SK-N-DZ (cell line): ENCODE measurements at regions not wholly inside any gene's neighbourhood (a gene's known extent, or its start where the extent isn't known, plus 50 kb on each side); places are given as distances from the start of the nearest gene placed in this dataset.

Experiments
- DNase-seq: peaks from one replicate; pipeline ENCODE4 v3.0.0-alpha.2; 2015; ENCODE audit warnings: low spot score

DNA sequence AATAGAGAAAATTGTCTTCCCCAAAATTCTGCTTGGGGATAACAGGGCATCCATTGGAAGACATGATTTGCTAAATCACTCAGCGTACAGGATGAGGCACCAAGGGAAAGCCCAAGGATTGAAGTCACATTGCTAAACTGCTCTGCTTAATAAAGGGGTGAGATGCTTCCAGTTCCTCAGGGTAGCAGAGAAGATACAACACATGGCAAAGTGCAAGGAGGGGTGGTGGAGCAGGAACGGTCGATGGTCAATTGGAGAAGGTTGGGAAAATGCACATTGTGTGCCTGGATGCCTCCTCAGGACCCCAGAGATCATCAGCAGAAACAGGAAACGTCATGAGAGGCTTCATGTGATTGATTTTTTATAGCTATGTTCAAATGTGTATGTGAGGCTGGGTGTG is 116.3 kb upstream of the SOX1 start:
- DNase-seq = no peak

- DNase-seq = no peak
These were observed 114.9 kb upstream of the SOX1 start for GRCh38 chr13:111952032-111952431.

- DNase-seq = no peak
These were observed 114.1 kb upstream of the SOX1 start for GRCh38 chr13:111952814-111953213.

DNA sequence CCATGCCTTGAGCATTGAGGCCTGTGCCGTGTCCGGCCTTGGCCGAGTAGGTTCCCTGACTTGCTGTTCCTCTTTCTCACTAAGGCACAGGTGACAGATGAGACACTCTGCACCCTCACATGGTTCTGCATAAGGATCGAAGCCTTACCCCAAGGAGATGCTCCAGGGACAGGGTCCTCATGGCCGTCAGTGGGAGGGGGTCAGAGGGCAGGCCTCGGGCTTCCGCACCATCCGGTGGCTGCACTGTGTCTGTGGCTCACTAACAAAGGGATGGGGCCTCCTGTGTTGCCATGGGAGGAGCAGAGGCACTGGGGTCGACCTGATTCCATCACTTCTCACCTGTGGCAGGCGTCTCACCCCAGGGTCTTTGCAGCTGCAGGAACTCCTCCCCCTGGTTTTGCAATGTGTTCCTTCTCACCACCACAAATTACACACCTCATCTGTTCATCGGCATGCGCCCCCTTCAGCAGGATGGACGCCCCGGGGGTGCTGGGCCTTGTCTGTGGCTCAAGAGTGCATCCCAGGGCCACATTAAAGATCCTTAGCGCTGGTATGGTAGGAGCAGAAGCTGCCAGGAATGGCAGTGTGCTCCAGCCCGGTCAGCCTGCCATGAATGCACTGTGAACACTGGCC is 113.3 kb upstream of the SOX1 start:
- no peak for DNase-seq

GRCh38 chr13:111954661-111955411 is 112.1 kb upstream of the SOX1 start:
- no peak for DNase-seq

DNA sequence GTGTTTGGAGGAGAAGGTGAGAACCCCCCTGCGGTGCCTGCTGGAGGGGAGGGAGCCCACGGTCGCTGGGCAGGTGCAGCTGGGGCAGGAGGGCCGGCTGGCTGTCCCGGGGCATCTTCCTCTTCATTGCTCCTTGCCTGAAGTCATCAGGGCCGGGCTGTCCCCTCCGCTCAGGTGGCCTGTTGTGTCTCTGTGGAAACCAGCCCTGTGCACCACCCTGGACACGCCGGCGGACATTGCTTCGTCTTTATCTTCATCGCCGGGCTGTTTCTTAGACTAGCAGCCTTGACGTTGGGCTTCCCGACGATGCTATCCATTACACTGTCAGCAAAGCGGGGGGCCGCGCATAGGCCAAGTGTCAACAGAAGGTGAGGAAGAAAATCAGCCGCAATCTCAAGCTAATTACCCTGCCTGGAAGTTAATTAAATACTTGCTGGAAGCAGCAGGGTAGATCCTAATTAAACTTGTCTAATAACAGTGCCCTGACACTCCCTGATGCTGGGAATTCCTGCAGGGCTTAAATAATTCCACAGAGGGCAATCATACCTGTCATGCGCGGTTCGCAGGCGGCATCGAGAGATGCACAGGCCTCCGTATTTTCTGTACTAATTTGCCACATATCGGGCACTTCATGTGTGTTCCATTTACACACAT is 111.4 kb upstream of the SOX1 start:
- no peak for DNase-seq

DNA sequence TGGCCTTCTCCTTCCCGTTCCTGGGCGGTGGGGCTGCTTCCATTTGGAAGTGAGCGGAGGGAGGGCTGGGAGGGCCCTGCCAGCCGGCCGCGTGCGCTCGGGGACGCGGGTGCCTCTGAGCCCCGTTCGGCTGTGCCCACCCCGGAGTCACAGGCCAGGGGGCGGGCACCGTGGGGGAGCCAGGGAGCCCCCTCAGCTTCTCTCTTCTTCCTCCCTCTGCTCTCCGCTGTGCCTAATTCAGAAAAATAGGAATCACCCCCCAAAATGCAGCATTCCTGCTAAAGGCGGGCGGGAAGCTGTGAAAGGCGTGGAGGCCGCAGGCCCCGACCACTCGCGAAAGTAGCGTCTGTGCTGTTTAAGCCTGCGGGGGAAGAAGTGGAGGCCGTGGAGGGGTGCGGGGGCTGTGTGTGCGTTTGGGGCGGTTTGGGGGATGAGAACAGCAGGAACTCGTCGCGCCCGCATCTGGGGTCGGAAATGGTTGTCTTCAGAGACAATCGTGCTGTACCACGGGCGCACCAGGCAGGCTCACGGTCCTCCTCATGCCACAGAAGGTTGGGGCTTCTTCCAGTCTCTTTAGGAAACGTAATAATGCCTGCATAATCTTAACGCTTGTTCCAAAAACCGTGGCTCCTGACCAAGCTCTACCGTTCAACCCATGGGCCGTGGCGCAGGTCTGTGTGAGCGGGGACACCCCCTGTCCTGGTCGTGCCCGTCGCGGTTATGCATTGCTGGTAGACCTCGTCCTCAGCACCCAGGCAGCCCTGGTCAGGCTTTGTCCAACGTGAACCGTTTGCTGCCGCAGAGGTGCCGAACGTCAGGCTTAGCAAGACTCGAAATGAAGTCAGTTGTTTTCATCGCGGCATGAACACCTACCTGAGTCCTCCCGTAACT is 110.4 kb upstream of the SOX1 start:
- DNase-seq = no peak

DNA sequence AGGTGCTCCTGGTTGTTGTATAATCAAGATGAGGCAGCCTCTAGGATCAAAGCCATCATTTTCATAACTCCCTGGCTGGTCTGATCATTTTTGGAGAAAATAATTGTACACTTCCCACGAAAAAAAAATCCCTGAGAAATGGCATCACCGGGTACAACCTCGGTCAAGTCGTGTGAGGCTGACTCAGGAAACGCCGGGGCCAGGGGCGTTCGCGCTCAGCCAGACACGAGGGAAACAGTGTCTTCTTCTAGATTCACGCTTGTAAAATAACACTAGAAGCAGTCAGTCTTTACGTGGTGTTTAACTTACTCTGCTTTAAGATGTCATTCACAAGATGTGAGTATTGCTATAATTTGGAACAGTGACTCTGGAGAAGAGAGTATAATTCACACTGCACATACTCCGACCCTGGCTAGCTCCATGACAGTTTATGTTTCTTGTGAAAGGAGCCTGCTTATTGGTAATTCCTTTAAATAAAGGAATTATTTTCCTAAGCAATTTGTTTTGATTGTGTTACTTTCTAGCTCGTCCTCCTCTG is 109.0 kb upstream of the SOX1 start:
- no peak for DNase-seq

DNA sequence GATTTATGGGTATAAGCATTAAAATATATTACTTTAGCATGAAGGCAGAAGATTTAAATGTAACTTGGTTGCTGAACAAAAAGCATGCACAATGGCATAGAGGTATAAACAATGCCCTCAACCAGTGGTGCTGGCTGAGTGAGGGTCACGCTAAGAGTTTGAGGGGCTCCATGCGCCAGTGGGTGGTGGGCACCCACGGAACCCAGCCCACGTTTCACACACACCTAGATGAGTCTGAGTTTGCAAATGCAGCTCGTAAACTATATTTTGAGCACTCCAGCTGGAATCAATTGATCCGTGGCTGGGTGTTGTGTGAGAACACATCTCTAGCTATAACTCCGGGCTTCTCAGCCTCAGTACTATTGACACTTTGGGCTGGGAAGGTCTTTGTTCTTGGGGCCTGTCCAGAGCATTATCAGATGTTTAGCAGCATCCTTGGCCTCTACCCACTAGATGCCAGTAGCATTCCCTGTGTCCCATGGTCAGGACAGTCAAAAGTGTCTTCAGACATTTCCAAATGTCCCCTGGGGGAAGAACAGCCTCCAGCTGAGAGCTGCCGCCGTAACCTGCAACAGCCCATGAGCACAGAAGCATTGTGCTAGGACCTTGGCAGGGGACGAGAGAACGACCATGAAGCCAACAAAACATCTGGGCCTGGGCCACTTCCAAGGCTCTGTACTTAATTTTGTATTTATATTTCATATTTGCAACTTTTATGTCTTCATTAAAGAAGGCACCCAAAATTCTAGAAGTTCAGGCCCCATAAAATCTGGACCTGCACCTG is 108.1 kb upstream of the SOX1 start:
- no peak for DNase-seq

DNA sequence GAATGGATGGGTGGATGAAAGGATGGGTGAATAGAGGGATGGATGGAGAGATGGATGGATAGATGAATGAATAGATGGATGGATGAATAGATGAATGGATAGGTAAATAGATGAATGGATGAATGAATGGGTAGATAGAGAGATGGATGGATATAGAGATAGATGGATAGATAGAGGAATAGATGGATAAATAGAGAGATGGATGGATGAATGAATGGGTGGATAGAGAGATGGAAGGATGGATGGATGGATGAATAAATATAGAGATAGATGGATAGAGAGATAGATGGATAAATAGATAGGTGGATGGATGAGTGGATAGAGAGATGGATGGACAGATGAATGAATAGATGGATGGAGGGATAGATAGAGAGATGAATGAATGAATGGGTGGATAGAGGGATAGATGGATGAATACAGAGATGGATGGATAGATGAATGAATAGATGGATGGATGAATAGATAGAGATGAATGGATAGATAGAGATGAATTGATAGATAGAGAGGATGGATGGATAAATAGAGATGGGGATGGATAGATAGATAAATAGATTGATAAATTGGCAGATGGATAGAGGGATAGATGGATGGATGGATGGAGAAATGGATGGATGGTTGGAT is 106.7 kb upstream of the SOX1 start:
- DNase-seq = no peak

- no peak for DNase-seq
These were observed 105.7 kb upstream of the SOX1 start for GRCh38 chr13:111961236-111961635.

DNA sequence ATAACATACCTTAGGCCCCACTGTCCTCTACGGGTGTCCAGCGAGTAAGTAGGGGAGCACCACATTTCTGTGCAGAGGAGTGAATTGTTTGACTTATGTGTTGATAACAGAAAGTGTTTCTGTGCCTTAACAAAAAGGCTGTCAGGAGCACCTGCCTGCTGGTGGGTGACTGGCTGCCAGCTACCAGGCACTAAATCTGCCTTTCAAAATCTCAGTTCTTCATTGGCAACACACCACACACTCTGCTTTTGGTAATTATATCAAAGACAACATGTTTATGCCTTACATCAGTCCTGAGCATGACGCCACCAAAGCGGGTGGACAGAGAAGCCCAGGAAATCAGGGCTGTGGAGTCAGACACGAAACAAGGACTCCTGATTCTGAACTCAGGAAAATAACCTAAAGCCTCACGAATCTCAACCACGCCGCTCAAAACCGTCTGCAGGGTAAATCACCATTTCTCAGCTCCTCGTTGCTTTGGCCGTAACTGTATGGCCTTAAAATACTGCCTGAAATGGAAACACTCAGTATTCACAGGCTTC is 105.2 kb upstream of the SOX1 start:
- no peak for DNase-seq

DNA sequence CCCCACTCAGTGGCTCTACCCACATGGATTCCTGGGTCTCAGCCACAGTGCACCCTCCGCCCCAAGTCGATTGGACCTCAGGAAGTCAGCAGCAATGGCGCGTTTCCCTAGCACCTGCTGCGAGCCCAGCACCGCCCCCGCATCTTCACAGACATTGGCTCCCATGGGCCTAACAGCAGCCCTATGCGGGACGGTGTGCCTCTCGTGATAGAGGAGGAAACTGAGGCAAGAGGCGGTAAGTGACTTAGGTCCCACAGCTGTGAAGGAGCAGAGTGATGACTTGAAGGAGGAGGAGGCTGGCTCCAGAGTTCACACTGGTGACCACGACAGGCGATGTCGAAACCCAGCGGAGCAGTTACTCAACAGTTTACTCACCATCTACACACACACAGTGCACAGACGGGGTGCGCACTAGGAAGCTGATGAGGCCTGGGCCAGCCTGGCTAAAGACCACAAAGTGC is 104.5 kb upstream of the SOX1 start:
- no peak for DNase-seq

GRCh38 chr13:111963031-111963430 is 103.9 kb upstream of the SOX1 start:
- no peak for DNase-seq

DNA sequence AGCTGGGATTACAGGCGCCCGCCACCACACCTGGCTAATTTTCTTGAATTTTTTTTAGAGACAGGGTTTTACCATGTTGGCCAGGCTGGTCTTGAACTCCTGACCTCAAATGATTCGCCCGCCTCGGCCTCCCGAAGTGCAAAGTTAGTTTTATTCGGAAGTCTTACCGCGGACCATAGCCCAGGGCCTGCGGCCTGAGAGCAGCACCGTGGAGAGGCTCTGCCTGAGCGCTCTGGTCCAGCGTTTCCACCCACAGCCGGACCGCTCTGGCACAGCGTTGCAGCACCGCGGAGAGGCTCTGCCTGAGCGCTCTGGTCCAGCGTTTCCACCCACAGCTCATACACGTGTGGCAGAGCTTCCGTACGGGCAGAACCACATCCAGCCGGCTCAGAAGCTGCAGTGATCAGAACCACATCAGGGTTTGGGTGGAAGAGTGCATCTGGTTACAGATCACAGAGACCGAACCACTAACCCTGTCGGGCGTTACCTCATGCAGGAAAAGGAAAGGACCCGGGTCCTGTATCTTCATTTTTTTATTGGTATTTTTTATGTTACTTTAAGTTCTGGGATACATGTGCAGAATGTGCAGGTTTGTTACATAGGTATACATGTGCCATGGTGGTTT is 102.4 kb upstream of the SOX1 start:
- DNase-seq = no peak

- DNase-seq = no peak
These were observed 101.3 kb upstream of the SOX1 start for GRCh38 chr13:111965466-111966214.

DNA sequence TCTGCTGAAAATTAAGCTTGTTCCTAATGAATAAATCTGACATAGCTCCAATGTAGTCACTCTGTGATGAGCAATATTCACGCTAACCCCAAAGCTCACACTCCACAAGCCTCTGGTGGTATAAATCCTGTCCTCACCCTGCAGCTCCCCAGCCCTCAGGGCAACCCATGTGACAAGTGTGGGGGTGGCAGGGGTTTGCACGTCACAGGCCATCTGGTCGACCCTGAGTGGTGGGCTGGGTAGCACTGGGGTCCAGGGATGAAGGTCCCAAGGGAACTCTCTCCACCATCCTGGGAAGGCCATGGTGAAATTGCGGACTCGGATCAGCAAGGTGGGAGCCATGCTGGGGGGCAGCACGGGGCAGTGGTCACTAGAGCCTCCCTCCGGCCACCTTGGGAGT is 100.0 kb upstream of the SOX1 start:
- DNase-seq = no peak

DNA sequence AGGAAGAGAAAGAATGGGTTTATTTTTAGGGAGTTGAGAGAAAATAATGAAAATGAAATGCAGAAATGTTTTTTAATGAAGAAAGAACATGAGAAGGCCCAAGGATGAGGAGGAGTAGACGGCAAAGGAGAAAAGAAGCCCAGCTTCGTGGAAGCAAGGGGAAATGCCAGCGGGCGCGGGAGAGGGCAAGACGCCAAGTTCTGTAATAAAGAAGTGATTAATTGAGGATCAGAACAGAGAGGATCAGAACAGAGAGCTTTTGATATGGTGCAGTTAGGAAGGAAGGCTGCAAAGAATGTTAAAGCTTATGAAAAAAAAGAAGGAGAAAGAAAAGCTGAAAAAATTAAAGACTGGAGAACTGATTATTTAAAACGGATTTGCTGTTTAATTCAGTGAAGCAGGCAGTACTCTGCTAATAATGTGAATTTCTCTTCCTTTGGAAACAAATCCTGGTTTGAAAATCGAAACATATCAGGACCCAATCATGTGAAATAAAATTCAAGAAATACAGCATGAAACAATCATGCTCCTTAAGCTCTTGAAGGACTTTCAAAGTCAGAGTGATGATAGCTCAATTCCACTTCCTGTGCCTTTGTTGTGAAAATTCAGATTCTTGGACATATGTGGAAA is 99.3 kb upstream of the SOX1 start:
- DNase-seq = no peak
